Fibroblast of skin of scalp (primary cell): ENCODE measurements at regions not wholly inside any gene's neighbourhood (a gene's known extent, or its start where the extent isn't known, plus 50 kb on each side); places are given as distances from the start of the nearest gene placed in this dataset.

Experiments
- DNase-seq: peaks from one replicate; pipeline ENCODE4 v3.0.0-alpha.2; 2013

GRCh38 chr18:8538935-8539334, 70.3 kb upstream of the RAB12 start:
- DNase-seq = no peak

- DNase-seq = no peak
Measured at GRCh38 chr18:8546677-8547076, 62.6 kb upstream of the RAB12 start.

GRCh38 chr18:8548186-8548585, 61.1 kb upstream of the RAB12 start:
- peak; percentile 50 for DNase-seq

GRCh38 chr18:8549254-8549757, 59.9 kb upstream of the RAB12 start:
- no peak for DNase-seq

GRCh38 chr18:8552151-8552550, 57.1 kb upstream of the RAB12 start:
- DNase-seq = no peak

- no peak for DNase-seq
Measured at GRCh38 chr18:8554354-8554753, 54.9 kb upstream of the RAB12 start.

- no peak for DNase-seq
Measured at GRCh38 chr18:8556424-8556823, 52.8 kb upstream of the RAB12 start.
